ENCODE measurements at regions not wholly inside any gene's neighbourhood (a gene's known extent, or its start where the extent isn't known, plus 50 kb on each side); places are given as distances from the start of the nearest gene placed in this dataset.

GRCh38 chr6:94289131-94289530 is 869.8 kb upstream of the EPHA7 start:
- no peak for DNase-seq (ENCODE audit: low read depth, low spot score)
- no peak overlapping the region for H3K4me3 ChIP-seq (ENCODE audit: insufficient read length, low read depth)

GRCh38 chr6:94278146-94278545 is 858.8 kb upstream of the EPHA7 start:
- TF ChIP-seq YY1 (IDR thresholded peaks at IDR 0.05; ENCODE audit: insufficient read depth, insufficient read length) (no peak), SUZ12 (IDR thresholded peaks at IDR 0.05; ENCODE audit: extremely low read depth, insufficient read depth, insufficient read length) (no peak), ZNF274 (IDR thresholded peaks at IDR 0.05; ENCODE audit: low read depth, low read length) (no peak)
- Histone ChIP-seq H3K9me3 (ENCODE audit: insufficient read depth, low read length) (no peaks in the 10 kb centered on the region), H3K9ac (ENCODE audit: insufficient read length, low read depth) (no peak overlapping the region), H3K36me3 (ENCODE audit: insufficient read depth, insufficient read length, low read length) (no peaks in the 10 kb centered on the region), H3K27me3 (ENCODE audit: insufficient read depth, insufficient read length) (no peaks in the 10 kb centered on the region), H3K4me1 (ENCODE audit: insufficient read depth, insufficient read length) (no peaks in the 10 kb centered on the region), H3K4me3 (ENCODE audit: insufficient read length, low read depth) (no peak overlapping the region)
- no peak for DNase-seq (ENCODE audit: low read depth, low spot score)

More at GRCh38 chr6:94289131-94289530, 869.8 kb upstream of the EPHA7 start:
- no peaks in the 10 kb centered on the region for H3K27me3 ChIP-seq (ENCODE audit: insufficient read depth, insufficient read length)
- no peaks in the 10 kb centered on the region for H3K4me1 ChIP-seq (ENCODE audit: insufficient read depth, insufficient read length)
- H3K9me3 ChIP-seq (ENCODE audit: insufficient read depth, low read length), result no peaks in the 10 kb centered on the region
- no peak overlapping the region for H3K9ac ChIP-seq (ENCODE audit: insufficient read length, low read depth)
- H3K36me3 ChIP-seq (ENCODE audit: insufficient read depth, insufficient read length, low read length), result no peaks in the 10 kb centered on the region
- no peak for TF ChIP-seq ZNF274 (IDR thresholded peaks at IDR 0.05; ENCODE audit: low read depth, low read length)
- TF ChIP-seq YY1 (IDR thresholded peaks at IDR 0.05; ENCODE audit: insufficient read depth, insufficient read length), result no peak
- no peak for TF ChIP-seq SUZ12 (IDR thresholded peaks at IDR 0.05; ENCODE audit: extremely low read depth, insufficient read depth, insufficient read length)

DNA sequence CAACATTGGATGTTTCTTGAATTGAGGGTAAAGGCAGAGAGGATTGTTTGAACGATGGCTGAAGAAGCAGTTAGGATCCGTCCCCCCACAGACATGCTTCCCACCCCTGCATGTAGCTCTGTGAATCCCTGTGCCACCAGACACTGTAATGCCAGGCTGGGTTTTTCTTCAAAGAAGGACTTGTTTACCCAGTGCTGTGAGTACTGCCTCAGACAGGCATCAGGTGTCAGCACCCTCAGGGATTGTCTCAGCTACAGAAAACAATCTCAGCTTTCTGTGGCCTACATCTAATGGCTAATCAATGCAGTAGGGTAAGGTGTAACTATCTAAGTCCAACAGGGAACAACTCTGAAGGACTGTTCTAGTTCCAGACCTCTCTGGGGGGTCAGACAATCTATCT is 853.0 kb upstream of the EPHA7 start:
- no peak for DNase-seq (ENCODE audit: low read depth, low spot score)
- Histone ChIP-seq H3K4me3 (ENCODE audit: insufficient read length, low read depth) (no peak overlapping the region), H3K9ac (ENCODE audit: insufficient read length, low read depth) (no peak overlapping the region), H3K9me3 (ENCODE audit: insufficient read depth, low read length) (no peaks in the 10 kb centered on the region), H3K36me3 (ENCODE audit: insufficient read depth, insufficient read length, low read length) (no peaks in the 10 kb centered on the region), H3K27me3 (ENCODE audit: insufficient read depth, insufficient read length) (no peaks in the 10 kb centered on the region), H3K4me1 (ENCODE audit: insufficient read depth, insufficient read length) (no peaks in the 10 kb centered on the region)
- no peak for TF ChIP-seq YY1 (IDR thresholded peaks at IDR 0.05; ENCODE audit: insufficient read depth, insufficient read length)
- no peak for TF ChIP-seq SUZ12 (IDR thresholded peaks at IDR 0.05; ENCODE audit: extremely low read depth, insufficient read depth, insufficient read length)
- no peak for TF ChIP-seq ZNF274 (IDR thresholded peaks at IDR 0.05; ENCODE audit: low read depth, low read length)

DNA sequence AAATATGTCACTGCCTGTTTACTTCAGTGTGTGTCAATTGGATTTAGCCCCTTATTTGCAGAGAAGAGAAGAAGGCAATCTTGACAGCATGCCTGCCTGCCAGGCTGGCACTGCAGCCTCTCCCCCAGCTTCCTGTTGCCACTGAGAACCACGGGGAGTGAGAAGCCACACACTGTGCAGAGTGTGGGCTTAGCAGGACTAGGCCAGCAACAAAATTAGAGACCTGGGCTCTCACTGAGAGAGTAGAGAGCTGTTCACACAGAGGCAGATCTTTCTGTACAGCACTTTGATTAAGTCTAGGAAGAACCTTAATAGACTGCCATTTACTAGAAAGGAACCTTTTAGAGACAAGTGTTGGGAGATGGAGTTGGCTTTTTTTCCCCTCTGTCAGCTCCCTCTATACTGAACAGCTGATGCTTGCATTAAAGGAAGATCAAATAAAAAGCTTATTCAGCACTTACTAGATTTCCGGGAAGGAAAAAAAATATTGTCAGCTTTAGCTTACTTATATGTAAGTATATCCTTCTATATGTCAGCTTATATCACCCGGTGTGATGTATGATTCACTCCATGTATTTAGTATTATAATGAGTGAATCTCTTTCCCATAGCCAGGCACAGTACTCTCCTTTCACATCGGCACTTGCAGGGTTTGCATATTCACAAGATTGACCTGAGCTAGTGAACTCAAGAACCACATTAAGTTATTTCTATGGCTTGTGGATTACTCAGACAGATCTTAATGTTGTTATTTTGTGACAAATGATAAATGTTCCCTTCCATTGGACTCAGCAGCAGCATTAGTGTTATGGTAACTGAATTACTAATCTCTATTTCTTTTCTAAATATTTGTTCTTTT is 851.0 kb upstream of the EPHA7 start:
- H3K9ac ChIP-seq (ENCODE audit: insufficient read length, low read depth), result no peak overlapping the region
- no peak for TF ChIP-seq SUZ12 (IDR thresholded peaks at IDR 0.05; ENCODE audit: extremely low read depth, insufficient read depth, insufficient read length)
- no peaks in the 10 kb centered on the region for H3K27me3 ChIP-seq (ENCODE audit: insufficient read depth, insufficient read length)
- H3K4me1 ChIP-seq (ENCODE audit: insufficient read depth, insufficient read length), result no peaks in the 10 kb centered on the region
- no peak overlapping the region for H3K4me3 ChIP-seq (ENCODE audit: insufficient read length, low read depth)
- no peaks in the 10 kb centered on the region for H3K36me3 ChIP-seq (ENCODE audit: insufficient read depth, insufficient read length, low read length)
- DNase-seq (ENCODE audit: low read depth, low spot score), result no peak
- H3K9me3 ChIP-seq (ENCODE audit: insufficient read depth, low read length), result no peaks in the 10 kb centered on the region

DNA sequence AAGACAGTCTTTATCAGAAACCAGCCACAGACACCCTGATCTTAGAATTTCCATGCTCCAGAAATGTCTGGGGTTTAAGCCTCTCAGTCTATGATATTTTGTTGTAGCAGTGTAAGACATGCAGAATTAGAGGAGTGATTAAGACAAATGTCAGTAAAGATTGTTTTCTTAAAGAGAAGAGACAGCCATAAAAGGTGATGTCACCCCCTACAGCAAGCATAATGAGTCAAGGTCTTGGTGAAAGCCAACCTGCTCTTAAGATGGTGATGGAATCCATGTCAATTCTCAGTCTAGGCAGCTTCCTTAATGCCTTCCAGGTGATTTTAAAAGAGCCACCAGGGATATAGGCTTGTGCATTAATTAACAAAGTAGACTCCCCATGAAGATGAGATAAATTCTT is 849.9 kb upstream of the EPHA7 start:
- Histone ChIP-seq H3K4me3 (ENCODE audit: insufficient read length, low read depth) (no peak overlapping the region), H3K27me3 (ENCODE audit: insufficient read depth, insufficient read length) (no peaks in the 10 kb centered on the region), H3K9me3 (ENCODE audit: insufficient read depth, low read length) (no peaks in the 10 kb centered on the region), H3K4me1 (ENCODE audit: insufficient read depth, insufficient read length) (no peaks in the 10 kb centered on the region), H3K9ac (ENCODE audit: insufficient read length, low read depth) (no peak overlapping the region), H3K36me3 (ENCODE audit: insufficient read depth, insufficient read length, low read length) (no peaks in the 10 kb centered on the region)
- DNase-seq (ENCODE audit: low read depth, low spot score), result no peak
- TF ChIP-seq SUZ12 (IDR thresholded peaks at IDR 0.05; ENCODE audit: extremely low read depth, insufficient read depth, insufficient read length), result no peak
- no peak for TF ChIP-seq ZNF274 (IDR thresholded peaks at IDR 0.05; ENCODE audit: low read depth, low read length)
- TF ChIP-seq YY1 (IDR thresholded peaks at IDR 0.05; ENCODE audit: insufficient read depth, insufficient read length), result no peak

DNA sequence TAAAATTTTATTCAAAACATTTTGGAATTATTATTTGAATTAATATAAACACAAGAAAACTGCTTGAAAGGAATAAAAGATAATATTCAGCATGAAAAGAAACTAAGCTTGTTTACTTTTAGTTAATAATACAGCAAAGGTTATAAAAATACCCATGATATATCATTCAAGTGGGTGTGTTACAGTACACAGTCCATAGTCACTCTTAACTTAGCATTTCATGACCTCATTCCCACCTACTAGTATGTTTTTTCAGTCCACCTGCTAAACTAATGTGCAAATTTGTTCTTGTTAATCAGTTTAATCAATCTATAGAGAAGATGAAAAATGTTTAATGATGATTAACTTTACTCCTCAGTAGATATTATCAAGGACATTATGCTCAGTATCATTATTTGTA is 841.4 kb upstream of the EPHA7 start:
- Histone ChIP-seq H3K9me3 (ENCODE audit: insufficient read depth, low read length) (no peaks in the 10 kb centered on the region), H3K4me1 (ENCODE audit: insufficient read depth, insufficient read length) (no peaks in the 10 kb centered on the region), H3K4me3 (ENCODE audit: insufficient read length, low read depth) (no peak overlapping the region), H3K36me3 (ENCODE audit: insufficient read depth, insufficient read length, low read length) (no peaks in the 10 kb centered on the region), H3K27me3 (ENCODE audit: insufficient read depth, insufficient read length) (no peaks in the 10 kb centered on the region), H3K9ac (ENCODE audit: insufficient read length, low read depth) (no peak overlapping the region)
- TF ChIP-seq ZNF274 (IDR thresholded peaks at IDR 0.05; ENCODE audit: low read depth, low read length) (no peak), SUZ12 (IDR thresholded peaks at IDR 0.05; ENCODE audit: extremely low read depth, insufficient read depth, insufficient read length) (no peak), YY1 (IDR thresholded peaks at IDR 0.05; ENCODE audit: insufficient read depth, insufficient read length) (no peak)
- DNase-seq (ENCODE audit: low read depth, low spot score), result no peak

DNA sequence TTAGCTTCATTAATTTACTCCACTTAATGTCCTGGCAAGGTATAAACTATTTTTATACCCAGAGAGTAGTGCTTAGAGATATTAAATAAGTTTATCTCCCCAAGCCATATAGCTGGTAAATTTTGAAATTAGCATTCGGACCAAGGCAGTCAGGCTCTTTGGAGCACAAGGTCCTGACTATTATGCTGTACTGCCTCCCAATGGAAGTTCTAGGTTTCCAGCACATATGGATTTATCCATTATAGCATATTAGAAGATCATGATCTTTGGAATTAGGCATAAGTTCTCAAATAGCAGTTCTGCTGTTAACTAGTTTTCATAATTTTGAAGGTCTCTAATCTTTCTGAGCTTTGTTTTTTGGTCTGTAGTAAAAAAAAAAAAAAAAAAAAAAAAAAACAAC is 835.3 kb upstream of the EPHA7 start:
- H3K9ac ChIP-seq (ENCODE audit: insufficient read length, low read depth), result no peak overlapping the region
- DNase-seq (ENCODE audit: low read depth, low spot score), result no peak
- no peaks in the 10 kb centered on the region for H3K9me3 ChIP-seq (ENCODE audit: insufficient read depth, low read length)
- TF ChIP-seq YY1 (IDR thresholded peaks at IDR 0.05; ENCODE audit: insufficient read depth, insufficient read length) (no peak), SUZ12 (IDR thresholded peaks at IDR 0.05; ENCODE audit: extremely low read depth, insufficient read depth, insufficient read length) (no peak), ZNF274 (IDR thresholded peaks at IDR 0.05; ENCODE audit: low read depth, low read length) (no peak)
- no peaks in the 10 kb centered on the region for H3K36me3 ChIP-seq (ENCODE audit: insufficient read depth, insufficient read length, low read length)
- H3K27me3 ChIP-seq (ENCODE audit: insufficient read depth, insufficient read length), result no peaks in the 10 kb centered on the region
- H3K4me1 ChIP-seq (ENCODE audit: insufficient read depth, insufficient read length), result no peaks in the 10 kb centered on the region
- H3K4me3 ChIP-seq (ENCODE audit: insufficient read length, low read depth), result no peak overlapping the region

All from NT2/D1 (cell line).